ENCODE measurements at regions not wholly inside any gene's neighbourhood (a gene's known extent, or its start where the extent isn't known, plus 50 kb on each side); places are given as distances from the start of the nearest gene placed in this dataset.

DNA sequence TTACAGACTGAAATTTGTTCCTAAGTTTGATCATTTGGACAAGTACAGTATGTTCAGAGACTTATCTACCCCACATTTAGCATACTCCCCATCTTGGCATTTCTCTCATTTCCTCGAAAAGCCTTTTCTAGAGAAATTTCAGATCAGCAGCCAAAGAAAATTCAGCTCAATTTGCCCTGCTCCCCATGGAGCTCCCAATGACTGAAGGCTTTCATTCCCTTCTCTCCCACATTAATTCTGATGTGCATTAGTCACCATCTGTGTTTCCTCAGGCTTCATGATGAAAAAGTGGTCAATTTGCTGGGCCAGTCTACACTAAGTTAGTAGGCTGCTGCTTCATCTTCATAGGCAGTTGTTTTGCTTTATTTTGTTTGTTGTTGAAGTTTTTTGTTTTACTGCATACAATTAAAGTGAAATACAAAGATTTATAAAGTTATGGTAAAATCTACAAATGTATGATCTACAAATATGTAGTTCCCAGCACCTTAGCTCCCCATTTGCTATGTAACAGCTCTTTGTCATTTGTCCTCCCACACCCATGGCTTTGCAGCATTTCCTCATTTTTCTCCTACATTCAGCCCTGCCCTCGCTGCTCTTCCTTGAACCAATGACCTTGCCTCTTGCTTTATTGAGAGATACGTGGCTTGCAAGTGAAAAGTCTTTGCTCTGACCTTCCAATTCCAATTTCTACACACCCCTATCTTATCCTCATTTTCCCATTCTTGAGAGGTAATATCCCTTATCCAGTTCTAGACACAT lies 193.9 kb downstream of the ANAPC10 start:
- DNase-seq (ENCODE audit: low read depth) = no peak

DNA sequence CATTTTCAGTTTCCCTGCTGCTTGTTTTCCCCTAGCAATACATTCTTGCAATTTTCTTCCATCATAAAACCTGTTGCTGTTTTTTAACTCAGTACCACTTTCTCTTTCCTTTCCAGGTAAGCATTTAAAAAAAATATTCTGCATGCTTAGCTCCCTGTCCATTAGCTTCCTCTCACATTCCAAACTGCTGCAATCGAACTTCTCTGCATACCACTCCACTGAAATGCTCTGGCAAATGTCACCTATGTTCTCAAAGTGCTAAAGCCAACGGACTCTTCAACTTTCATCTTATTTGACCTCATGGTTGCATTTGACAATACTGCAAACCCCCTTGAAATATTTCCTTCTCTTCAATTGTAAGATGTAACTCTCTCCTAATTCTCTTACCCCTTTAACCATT lies 192.7 kb downstream of the ANAPC10 start:
- no peak for DNase-seq (ENCODE audit: low read depth)

DNA sequence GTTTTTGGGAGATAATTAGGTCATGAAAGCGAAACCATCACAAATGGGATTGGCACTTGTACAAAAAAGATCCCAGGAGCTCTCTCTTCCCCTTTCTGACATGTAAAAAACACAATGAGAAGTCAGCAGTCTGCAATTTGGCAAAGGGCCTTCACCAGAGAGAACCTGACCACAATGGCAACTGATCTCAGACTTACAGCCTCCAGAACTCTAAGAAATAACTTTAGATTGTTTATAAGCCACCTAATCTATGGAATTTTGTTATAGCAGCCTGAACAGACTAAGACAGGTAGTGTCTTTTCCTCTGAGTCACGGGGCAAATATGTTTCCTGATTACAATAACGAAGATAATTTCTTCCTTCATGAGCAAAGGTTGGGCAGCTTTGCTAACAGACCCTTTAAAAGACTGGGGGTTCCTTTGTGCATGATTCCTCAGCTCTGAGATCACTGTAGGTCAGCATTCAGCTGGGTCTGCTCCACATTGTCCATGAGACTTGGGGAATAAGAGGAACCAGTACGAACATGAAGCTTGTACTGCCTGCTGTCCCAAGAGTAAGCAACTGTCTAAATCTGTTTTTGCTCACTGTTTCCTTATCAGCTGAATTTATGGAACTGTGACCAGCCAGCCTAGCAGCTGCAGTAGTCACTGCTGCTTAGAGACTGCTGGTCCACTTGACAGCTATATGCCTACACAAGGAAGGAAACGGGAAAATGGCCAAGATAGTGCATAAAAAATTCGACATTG lies 191.6 kb downstream of the ANAPC10 start:
- DNase-seq (ENCODE audit: low read depth) = no peak

DNA sequence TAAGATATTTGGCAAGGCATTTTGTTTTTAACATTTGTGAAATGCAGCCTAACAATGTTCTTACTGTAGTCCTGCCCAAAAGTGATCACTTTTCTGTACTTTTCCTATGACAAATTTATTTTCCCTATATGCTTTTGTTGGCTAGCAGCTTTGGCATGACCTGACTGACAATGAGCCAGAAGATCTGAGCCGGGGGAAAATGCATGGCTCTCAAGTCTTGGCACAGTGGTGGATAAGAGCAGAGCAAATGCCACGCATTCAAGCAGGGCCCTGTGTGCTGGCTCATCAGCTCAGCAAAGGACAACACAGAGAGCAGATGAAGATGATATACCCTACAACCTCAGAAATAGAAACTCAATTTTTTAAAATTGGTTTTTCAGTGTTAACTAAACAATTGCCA lies 187.3 kb downstream of the ANAPC10 start:
- no peak for DNase-seq (ENCODE audit: low read depth)
